Transverse colon (tissue), 4 donors: ENCODE measurements at regions not wholly inside any gene's neighbourhood (a gene's known extent, or its start where the extent isn't known, plus 50 kb on each side); places are given as distances from the start of the nearest gene placed in this dataset.

Source experiments
- DNase-seq: peaks from one replicate; pipeline ENCODE4 v3.0.0-alpha.2; 2019
- H3K27ac ChIP-seq, 4 donors: fragments of 200-600 bp; sonication (generic); 2 replicates each; pipeline ENCODE4 v1.5.1; 2016 to 2018; ENCODE audit warnings: inconsistent platforms in 4 of 4
- H3K27me3 ChIP-seq: fragments of 200-600 bp; sonication (generic); 2 replicates; pipeline ENCODE4 v1.5.1; 2017; ENCODE audit warnings: inconsistent platforms
- H3K36me3 ChIP-seq, 4 donors: fragments of 200-600 bp; sonication (generic); 2 replicates each; pipeline ENCODE4 v1.5.1; 2017 to 2019; ENCODE audit warnings: inconsistent platforms in 4 of 4
- H3K4me1 ChIP-seq, 4 donors: fragments of 200-600 bp; sonication (generic); 2 replicates each; pipeline ENCODE4 v1.5.1; 2017 to 2020; ENCODE audit warnings: inconsistent platforms in 4 of 4
- H3K4me3 ChIP-seq, 4 donors: fragments of 200-600 bp; sonication (generic); 1 replicate in 1 of 4; 2 replicates in 3 of 4; pipeline versions ENCODE4 v1.5.1 to v1.6.1; 2017 to 2019; ENCODE audit warnings: inconsistent platforms in 4 of 4
- H3K9me3 ChIP-seq, 2 donors: fragments of 200-600 bp; sonication (generic); 2 replicates each; pipeline ENCODE4 v1.5.1; 2017 to 2019; ENCODE audit warnings: inconsistent platforms in 2 of 2
- CTCF ChIP-seq, 5 experiments: fragments of 200-600 bp in 3 of 5; fragments of 450-650 bp in 2 of 5; sonication (generic) in 3 of 5; IDR thresholded peaks; 1 replicate in 2 of 5; 2 replicates in 3 of 5; pipeline ENCODE4 v1.5.1; 2016 to 2017; ENCODE audit warnings: antibody characterized with exemption in 5 of 5, inconsistent platforms in 3 of 5, mild to moderate bottlenecking in 2 of 5, moderate library complexity in 1 of 5
- EP300 ChIP-seq: sonication (generic); formaldehyde crosslinking; IDR thresholded peaks from one replicate; pipeline ENCODE4 v1.6.1; 2017; ENCODE audit warnings: antibody characterized with exemption, low read depth
- POLR2A ChIP-seq: fragments of 450-650 bp; IDR thresholded peaks from one replicate; pipeline ENCODE4 v1.6.1; 2016; ENCODE audit warnings: antibody characterized with exemption, mild to moderate bottlenecking, moderate library complexity
- POLR2AphosphoS5 ChIP-seq, 3 donors: sonication (generic); formaldehyde crosslinking; IDR thresholded peaks; one replicate each; pipeline ENCODE4 v1.6.1; 2016; ENCODE audit warnings: antibody characterized with exemption in 3 of 3
- WGBS, 2 donors: methylation state at CpG; one replicate each; pipeline ENCODE4 v1.1.5; 2018; ENCODE audit warnings: low coverage in 1 of 2; 5-methylcytosine and 5-hydroxymethylcytosine counted together
- in situ Hi-C, 4 donors: fragments of 200-750 bp; cut with MboI; loops; one replicate each; pipeline versions ENCODE4 v1.15.0 to v1.15.1; 2017; ENCODE audit warnings: low sequenced_read_pairs in 3 of 4, low pct_ligation_motif_present in 1 of 4, low pct_unique_long_range_greater_than_20kb in 1 of 4
- intact Hi-C: fragments of 100-400 bp; cut with DNase I; formaldehyde crosslinking; loops from one replicate; pipeline ENCODE4 v1.15.1; 2023; ENCODE audit warnings: low total_unique reads

GRCh38 chr11:115119146-115119545 lies 385.1 kb downstream of the CADM1 start:
- no peak overlapping the region for H3K4me3 ChIP-seq
- in situ Hi-C loops (no loop called here), intact Hi-C loops (no loop called here)
- 76% methylated on average over 6 of the region's 6 CpGs; no CpG with 5 or more reads in 1 of the 2 donors for WGBS, 2 donors
- TF ChIP-seq POLR2A = no peak
- no peak for TF ChIP-seq EP300
- TF ChIP-seq CTCF (IDR thresholded peaks at IDR 0.05) = no peak
- no peak for TF ChIP-seq POLR2AphosphoS5 (IDR thresholded peaks at IDR 0.05)
- H3K9me3 ChIP-seq = no peaks in the 10 kb centered on the region
- no peaks in the 10 kb centered on the region for H3K27me3 ChIP-seq
- H3K4me1 ChIP-seq = no peaks in the 10 kb centered on the region
- no peaks in the 10 kb centered on the region for H3K36me3 ChIP-seq
- no peak overlapping the region for H3K27ac ChIP-seq
- no peak for DNase-seq
